ENCODE measurements at regions not wholly inside any gene's neighbourhood (a gene's known extent, or its start where the extent isn't known, plus 50 kb on each side); places are given as distances from the start of the nearest gene placed in this dataset.

DNA sequence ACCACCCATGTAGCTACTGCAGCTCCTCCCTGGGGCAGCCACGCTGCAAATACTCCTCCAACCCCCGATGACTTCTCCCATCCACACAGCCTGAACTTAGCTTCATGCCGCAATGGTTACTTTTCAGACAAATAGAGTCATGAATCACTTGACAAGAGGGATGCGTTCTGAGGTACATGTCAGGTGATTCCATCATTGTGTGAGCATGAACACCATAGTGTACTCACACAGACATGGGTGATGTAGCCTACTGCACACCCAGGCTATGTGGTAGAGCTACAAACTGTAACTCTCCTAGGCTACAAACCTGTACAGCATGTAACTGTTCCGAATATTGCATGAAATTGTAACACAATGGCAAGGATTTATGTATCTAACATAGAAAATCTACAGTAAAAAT lies 298.5 kb upstream of the SLC35B3 start:
- H3K9me3 Mint-ChIP-seq = no peaks in the 10 kb centered on the region
- TF ChIP-seq, protein P1, sequence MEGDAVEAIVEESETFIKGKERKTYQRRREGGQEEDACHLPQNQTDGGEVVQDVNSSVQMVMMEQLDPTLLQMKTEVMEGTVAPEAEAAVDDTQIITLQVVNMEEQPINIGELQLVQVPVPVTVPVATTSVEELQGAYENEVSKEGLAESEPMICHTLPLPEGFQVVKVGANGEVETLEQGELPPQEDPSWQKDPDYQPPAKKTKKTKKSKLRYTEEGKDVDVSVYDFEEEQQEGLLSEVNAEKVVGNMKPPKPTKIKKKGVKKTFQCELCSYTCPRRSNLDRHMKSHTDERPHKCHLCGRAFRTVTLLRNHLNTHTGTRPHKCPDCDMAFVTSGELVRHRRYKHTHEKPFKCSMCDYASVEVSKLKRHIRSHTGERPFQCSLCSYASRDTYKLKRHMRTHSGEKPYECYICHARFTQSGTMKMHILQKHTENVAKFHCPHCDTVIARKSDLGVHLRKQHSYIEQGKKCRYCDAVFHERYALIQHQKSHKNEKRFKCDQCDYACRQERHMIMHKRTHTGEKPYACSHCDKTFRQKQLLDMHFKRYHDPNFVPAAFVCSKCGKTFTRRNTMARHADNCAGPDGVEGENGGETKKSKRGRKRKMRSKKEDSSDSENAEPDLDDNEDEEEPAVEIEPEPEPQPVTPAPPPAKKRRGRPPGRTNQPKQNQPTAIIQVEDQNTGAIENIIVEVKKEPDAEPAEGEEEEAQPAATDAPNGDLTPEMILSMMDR (IDR thresholded peaks at IDR 0.05) = no peak
- H3K27me3 Mint-ChIP-seq (ENCODE audit: low read depth in 3 of 3) = no peaks in the 10 kb centered on the region
- H3K27me3 ChIP-seq (ENCODE audit: control insufficient read depth in 2 of 2, insufficient read depth in 2 of 2, low read length in 2 of 2) = no peaks in the 10 kb centered on the region
- H3K4me1 Mint-ChIP-seq = peaks cover 13% of the 10 kb centered on the region
- H3K4me3 Mint-ChIP-seq = no peak overlapping the region
- H3K27ac ChIP-seq (ENCODE audit: low read depth in 1 of 2, low read length in 2 of 2) = no peak overlapping the region
- H3K4me3 ChIP-seq (replicated peaks in 1 of 3; ENCODE audit: low read depth in 2 of 3, low read length in 3 of 3) = no peak overlapping the region
- H3K9me3 ChIP-seq (replicated peaks in 1 of 2; ENCODE audit: control insufficient read depth in 1 of 2, insufficient read depth in 1 of 2, low read length in 2 of 2) = no peaks in the 10 kb centered on the region
- 97% methylated on average over 4 of the region's 5 CpGs for WGBS (ENCODE audit: insufficient coverage)
- H3K9ac ChIP-seq (ENCODE audit: insufficient read depth, low read length, poor library complexity, severe bottlenecking) = no peak overlapping the region
- no peak overlapping the region for H3K4me2 ChIP-seq (replicated peaks; ENCODE audit: extremely low read depth, low read length, poor library complexity, severe bottlenecking)
- H3K27ac Mint-ChIP-seq = peak overlapping the region in 1 of 7 donors; percentile 4
- no peaks in the 10 kb centered on the region for H3K79me2 ChIP-seq (ENCODE audit: insufficient read depth, low read length)
- no peak overlapping the region for H2AFZ ChIP-seq (ENCODE audit: insufficient read depth, low read depth, low read length, poor library complexity, severe bottlenecking)
- intact Hi-C loops (cut with micrococcal nuclease) = no loop called here
- H3K36me3 ChIP-seq (replicated peaks in 1 of 2; ENCODE audit: control insufficient read depth in 1 of 2, insufficient read depth in 2 of 2, low read length in 2 of 2) = no peaks in the 10 kb centered on the region
- peaks cover 10 to 11% of the 10 kb centered on the region in 2 donors for H3K4me1 ChIP-seq (ENCODE audit: control insufficient read depth in 1 of 2, insufficient read depth in 2 of 2, low read length in 2 of 2)
- no peak for DNase-seq
- H4K20me1 ChIP-seq (ENCODE audit: insufficient read depth, low read length) = no peaks in the 10 kb centered on the region
- no peaks in the 10 kb centered on the region for H3K36me3 Mint-ChIP-seq

DNA sequence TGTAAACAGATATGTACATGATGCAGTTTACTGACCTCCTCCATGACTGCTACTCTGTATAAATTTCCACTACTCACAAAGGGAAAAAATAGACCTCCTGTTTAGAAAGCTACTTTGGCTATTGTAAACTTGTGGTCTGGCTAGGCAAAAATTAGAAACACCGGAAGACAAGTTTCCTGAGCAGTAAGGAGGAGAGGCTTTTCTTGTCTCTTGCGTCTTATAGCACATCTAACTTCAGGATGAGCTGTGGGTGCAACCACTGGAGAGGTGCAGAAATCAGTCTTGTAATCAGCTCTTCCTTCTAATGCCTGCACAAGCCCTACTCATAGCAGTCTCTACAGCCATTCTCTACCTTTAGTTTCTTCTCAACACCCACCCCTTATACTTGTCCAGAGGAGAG lies 296.5 kb upstream of the SLC35B3 start:
- Histone ChIP-seq H3K4me2 (replicated peaks; ENCODE audit: extremely low read depth, low read length, poor library complexity, severe bottlenecking) (no peak overlapping the region), H2AFZ (ENCODE audit: insufficient read depth, low read depth, low read length, poor library complexity, severe bottlenecking) (peak overlapping the region; percentile 51), H3K4me3 (replicated peaks in 1 of 3; ENCODE audit: low read depth in 2 of 3, low read length in 3 of 3) (no peak overlapping the region), H3K27me3 (ENCODE audit: control insufficient read depth in 2 of 2, insufficient read depth in 2 of 2, low read length in 2 of 2) (no peaks in the 10 kb centered on the region), H3K4me1 (ENCODE audit: control insufficient read depth in 1 of 2, insufficient read depth in 2 of 2, low read length in 2 of 2) (peaks cover 10 to 16% of the 10 kb centered on the region in 2 donors), H3K36me3 (replicated peaks in 1 of 2; ENCODE audit: control insufficient read depth in 1 of 2, insufficient read depth in 2 of 2, low read length in 2 of 2) (no peaks in the 10 kb centered on the region), H3K79me2 (ENCODE audit: insufficient read depth, low read length) (no peaks in the 10 kb centered on the region), H4K20me1 (ENCODE audit: insufficient read depth, low read length) (no peaks in the 10 kb centered on the region), H3K9me3 (replicated peaks in 1 of 2; ENCODE audit: control insufficient read depth in 1 of 2, insufficient read depth in 1 of 2, low read length in 2 of 2) (no peaks in the 10 kb centered on the region), H3K9ac (ENCODE audit: insufficient read depth, low read length, poor library complexity, severe bottlenecking) (no peak overlapping the region), H3K27ac (ENCODE audit: low read depth in 1 of 2, low read length in 2 of 2) (no peak overlapping the region)
- H3K27me3 Mint-ChIP-seq (ENCODE audit: low read depth in 3 of 3) = no peaks in the 10 kb centered on the region
- no peak for DNase-seq
- no peaks in the 10 kb centered on the region for H3K9me3 Mint-ChIP-seq
- 0% methylated on average over 1 of the region's 2 CpGs for WGBS (ENCODE audit: insufficient coverage)
- H3K4me1 Mint-ChIP-seq = peaks cover 18% of the 10 kb centered on the region
- TF ChIP-seq, protein P1 (IDR thresholded peaks at IDR 0.05) = no peak
- H3K27ac Mint-ChIP-seq = no peak overlapping the region
- H3K36me3 Mint-ChIP-seq = no peaks in the 10 kb centered on the region
- intact Hi-C loops (cut with micrococcal nuclease) = no loop called here
- peak overlapping the region in 1 of 2 donors; percentile 65 for H3K4me3 Mint-ChIP-seq
